GM04503 (cell line): ENCODE measurements at regions not wholly inside any gene's neighbourhood (a gene's known extent, or its start where the extent isn't known, plus 50 kb on each side); places are given as distances from the start of the nearest gene placed in this dataset.

Experiments
- DNase-seq: peaks from one replicate; pipeline ENCODE4 v3.0.0-alpha.2; 2012; ENCODE audit warnings: low read depth

GRCh38 chr20:17858450-17859001, 110.1 kb downstream of the SNX5 start:
- no peak for DNase-seq

- DNase-seq: no peak
These were observed 110.8 kb downstream of the SNX5 start for GRCh38 chr20:17857639-17858449.

DNA sequence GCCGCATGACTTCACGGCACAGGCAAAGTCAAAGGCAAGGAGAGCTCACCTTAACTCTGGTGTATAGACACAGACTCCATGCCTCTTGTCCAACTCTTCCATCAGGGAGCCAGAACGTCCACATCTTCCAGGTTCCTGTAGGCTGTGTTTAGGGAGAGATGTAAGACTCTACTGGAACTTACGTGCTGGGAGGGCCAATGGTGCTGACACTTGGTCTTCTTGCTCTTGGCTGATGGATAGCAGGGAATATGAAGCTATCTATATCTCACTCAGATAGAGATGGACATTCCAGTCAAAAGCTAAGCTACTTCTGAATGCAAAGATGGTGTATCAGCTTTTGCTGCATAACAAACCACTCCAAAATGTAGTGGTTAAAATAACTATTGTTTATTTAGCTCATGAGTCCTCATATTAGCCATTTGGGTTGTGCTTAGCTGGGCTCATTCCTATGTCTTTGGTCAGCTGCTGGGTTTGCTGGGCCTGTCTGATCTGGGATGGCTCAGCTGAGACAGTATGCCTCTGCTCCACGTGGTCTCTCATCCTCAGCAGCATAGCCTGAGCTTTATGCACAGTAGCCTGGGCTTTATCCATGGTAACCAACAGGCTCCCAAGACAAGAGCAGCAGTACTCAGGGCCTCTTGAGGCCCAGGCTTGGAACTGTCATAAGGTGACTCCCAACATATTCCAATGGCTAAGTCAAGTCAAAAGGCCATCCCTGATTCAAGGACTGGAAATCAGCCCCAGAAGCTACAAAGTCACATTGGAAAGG, 111.6 kb downstream of the SNX5 start:
- no peak for DNase-seq

- no peak for DNase-seq
These were observed 112.5 kb downstream of the SNX5 start for GRCh38 chr20:17856024-17856564.

GRCh38 chr20:17854307-17854903, 114.2 kb downstream of the SNX5 start:
- no peak for DNase-seq

DNA sequence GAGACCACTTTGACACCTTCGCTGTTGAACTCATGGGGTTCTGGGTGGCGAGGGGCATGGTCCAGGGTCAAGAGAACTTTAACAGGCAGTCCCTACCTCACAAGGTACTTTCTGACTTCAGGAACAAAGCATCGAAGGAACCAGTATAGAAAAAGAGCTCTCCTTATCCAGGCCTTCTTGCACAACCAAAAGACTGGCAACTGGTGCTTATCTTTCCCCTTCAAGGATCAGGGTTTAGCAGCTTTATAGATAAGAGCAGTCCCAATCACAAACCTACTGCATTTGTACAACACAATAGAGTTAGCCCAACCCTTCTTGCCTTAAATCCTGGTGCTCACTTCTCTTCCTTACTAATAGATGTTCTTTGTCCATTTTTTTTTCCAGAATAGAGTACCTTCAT, 116.3 kb downstream of the SNX5 start:
- no peak for DNase-seq

DNA sequence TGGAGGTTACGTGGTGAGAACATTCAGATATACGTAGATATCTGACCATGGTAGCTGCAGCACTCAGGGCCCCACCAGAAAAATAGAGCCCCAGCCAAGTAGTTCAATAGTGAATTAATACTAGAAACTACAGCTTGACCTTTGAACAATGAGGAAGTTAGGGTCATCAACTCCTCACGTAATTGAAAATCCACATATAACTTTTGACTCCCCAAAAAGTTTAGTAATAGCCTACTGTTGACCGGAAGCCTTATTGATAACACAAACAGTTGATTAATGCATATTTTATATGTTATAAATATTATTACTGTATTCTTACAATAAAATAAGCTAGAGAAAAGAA, 117.9 kb downstream of the SNX5 start:
- no peak for DNase-seq

- DNase-seq: peak; percentile 99
These were observed 118.5 kb downstream of the SNX5 start for GRCh38 chr20:17849901-17850683.

- DNase-seq: no peak
These were observed 119.3 kb downstream of the SNX5 start for GRCh38 chr20:17849138-17849900.

- DNase-seq: no peak
These were observed 120.1 kb downstream of the SNX5 start for GRCh38 chr20:17848249-17849048.

DNA sequence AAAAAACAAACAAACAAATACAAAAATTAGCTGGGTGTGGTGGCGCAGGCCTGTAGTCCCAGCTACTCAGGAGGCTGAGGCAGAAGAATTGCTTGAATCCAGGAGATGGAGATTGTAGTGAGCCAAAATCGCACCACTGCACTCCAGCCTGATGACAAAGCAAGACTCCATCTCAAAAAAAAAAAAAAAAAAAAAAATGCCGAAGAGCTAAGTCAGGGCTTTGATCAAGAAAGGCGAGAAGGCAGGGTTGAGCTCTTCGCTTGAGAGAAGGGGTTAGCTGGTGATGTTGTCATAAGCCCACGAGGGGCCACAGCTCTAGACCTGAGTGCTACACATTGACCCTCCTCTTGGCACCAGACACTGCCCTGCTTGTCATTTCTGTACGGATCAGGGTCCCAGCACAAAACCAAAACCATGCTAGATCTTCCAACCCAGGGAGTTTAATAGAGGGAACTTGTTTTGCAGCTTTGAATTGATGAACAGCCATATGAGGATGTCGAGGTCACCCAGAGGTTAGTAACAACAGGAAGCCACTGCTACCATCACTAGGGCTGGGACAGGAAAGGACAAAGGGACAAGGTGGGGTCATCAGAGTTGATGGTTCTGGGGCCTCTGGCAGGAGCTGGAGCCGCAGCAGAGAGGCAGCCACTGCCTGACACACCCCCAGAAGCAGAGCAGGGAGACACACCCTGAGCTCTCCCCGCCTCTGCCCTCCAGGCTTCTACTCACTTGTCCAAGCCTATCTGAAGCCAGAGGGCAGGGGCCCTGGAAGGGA, 122.7 kb downstream of the SNX5 start:
- no peak for DNase-seq

- no peak for DNase-seq
These were observed 123.9 kb downstream of the SNX5 start for GRCh38 chr20:17844549-17845298.

DNA sequence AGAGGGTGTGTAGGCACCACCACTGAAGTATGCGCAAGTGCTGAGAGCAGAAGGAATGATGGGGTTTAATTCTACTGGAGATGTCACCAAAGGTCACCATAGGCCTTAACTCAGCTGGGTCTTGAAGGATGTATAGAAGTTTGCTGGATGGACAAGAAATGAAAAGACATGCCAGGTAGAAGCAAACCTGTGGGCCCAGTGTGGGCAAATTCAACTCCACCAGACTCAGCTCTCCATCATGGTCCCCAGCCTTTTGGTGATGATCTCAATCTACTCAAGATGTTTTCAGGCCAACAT, 124.5 kb downstream of the SNX5 start:
- no peak for DNase-seq

DNA sequence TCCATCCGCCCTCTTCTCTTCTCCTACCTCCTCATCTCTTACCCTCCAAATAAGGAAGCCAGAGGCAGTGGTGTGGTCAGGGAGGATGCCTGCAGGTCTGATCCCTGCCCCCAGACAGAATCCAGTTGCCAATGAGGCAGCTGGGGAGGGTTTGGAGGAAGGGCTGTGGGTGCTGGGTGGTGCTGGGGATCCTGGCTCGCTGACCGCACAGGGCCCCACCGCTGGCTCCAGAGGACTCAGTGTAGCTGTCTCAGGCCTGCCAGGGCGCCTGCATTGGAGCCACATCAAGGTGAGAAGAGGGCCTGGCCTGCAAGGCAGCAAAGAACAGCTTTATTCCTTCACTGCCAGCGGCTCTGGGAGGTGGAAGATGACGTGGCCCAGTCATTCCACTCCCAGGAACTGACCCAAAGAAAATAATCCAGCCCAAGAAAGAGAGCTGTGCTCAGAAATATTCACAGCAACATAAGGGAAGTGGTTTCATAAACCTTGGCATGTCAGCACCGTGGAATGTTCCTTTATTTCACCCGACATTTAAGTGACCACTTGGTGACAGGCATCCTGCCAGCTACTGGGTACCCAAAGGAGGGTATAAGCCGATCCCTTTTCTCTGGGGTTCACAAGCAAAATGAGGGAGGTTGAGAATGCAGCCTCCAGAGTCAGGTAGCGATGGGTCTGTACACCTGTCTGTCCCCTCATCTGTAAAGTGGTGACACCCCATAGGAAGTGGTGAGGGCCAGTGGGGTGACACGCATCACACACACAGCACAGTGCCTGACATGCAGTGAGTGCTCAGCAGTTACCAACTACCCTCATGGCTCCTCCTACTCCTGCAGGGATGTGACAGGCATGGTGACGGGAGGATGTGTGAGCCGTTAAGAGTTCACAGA, 125.1 kb downstream of the SNX5 start:
- peak; percentile 90 for DNase-seq

GRCh38 chr20:17841751-17842215, 126.8 kb downstream of the SNX5 start:
- no peak for DNase-seq

DNA sequence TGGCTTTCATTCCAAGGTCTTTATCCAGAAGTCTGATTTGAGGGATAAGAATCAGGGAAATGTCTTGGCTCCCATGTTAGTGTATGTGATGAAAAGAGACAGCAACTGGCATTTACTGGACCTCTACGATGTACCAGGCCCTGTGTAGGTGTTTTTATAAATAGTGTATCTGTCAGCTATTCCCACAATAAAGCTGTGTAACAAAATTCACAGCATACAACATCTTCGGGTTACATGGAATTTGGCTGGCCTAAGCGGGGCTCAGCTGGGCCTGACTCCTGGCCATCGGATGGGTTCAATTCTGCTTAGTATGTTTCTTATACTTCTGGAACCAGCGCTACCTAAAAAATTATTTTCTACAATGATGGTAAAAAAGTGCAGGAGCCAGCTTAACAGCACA, 128.2 kb downstream of the SNX5 start:
- no peak for DNase-seq

DNA sequence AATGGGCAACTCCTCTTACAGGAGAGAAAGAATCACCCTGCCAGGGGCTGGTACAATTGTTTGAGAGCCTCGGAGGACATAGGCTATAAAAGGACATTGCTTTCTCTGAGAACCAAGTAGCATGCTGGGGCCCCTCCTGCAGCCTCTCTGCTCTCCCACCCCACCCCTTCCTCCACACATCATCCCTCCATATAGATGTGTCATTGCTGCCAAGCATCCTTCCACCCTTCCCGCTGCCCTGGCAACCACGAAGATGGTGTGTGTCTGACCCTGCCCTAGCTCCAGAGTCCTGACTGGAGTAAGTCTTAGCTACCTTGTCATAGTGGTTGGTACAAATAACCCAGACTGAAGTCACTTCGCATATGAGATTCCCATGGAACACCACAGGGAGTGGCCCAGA, 129.7 kb downstream of the SNX5 start:
- DNase-seq: no peak

DNA sequence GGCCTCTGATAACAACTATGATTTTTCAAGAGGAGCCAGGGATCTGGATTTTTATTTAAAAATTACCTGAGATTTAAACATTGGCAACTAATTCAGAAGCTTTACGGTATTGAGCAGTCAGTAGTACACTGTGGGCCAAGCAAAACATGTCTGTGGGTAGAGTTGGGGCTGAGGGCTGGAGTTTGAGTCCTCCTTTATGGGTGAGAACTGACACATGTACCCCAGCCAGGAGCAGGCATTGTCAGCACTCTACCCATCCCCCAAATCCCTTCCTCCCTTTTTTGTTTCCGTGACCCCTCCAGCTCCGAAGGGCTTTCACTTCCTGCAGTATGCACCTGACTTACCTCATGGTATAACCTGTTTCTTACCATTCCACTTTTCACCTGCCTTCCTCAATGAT, 131.4 kb downstream of the SNX5 start:
- DNase-seq: no peak
